Limb (tissue), 2 donors: ENCODE measurements at regions not wholly inside any gene's neighbourhood (a gene's known extent, or its start where the extent isn't known, plus 50 kb on each side); places are given as distances from the start of the nearest gene placed in this dataset.
"Not testable (repeated sequence)": the region's sequence is repeated elsewhere in the genome, so short reads cannot be mapped to it uniquely, and the experiment has no call there.

Experiments
- DNase-seq, 2 donors: peaks; one replicate each; pipeline ENCODE4 v3.0.0-alpha.2; 2016; ENCODE audit errors: extremely low spot score in 2 of 2

- DNase-seq, result no peak
Observed at GRCh38 chr2:47964277-47964676, 58.0 kb upstream of the FBXO11 start.

DNA sequence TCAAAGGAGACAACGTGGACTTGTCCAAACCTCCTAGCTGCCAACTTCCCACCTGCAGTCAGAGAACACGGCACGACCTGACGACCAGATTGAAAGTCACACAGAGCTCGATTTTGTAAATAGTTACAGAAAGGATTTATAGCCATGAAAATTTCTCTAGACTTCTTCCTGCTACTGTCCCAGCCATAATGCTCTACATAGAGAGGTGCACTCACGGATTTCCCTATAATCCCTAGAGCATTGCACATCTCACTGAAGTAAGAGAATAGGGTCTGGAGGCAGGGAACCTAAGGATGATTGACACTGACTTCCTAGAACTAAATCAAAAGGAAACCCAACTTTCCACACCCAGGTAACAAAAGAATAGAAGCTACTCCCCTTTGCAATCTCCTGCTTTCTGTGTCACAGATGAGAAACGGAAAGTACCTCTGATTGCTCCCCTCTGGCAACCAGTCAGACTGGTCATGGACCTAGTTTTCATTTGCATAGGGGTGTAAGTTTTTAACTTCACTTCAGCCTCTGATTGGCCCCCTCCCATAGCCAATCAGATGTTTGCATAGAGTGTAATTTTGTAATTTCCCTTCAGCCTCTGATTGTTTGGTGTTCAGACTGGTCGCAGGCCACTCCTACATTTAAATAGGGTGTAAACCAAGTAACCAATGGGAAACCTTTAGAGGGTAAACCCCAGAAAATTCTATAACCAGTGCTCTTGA lies 58.6 kb upstream of the FBXO11 start:
- DNase-seq, result no peak

DNA sequence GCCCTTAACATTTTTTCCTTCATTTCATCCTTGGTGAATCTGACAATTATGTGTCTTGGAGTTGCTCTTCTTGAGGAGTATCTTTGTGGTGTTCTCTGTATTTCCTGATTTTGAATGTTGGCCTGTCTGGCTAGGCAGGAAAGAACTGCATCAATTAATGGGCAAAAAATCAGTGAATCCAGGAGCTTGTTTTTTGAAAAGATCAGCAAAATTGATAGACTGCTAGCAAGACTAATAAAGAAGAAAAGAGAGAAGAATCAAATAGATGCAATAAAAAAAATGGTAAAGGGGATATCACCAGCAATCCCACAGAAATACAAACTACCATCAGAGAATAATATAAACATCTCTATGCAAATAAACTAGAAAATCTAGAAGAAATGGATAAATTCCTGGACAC lies 70.4 kb upstream of the FBXO11 start:
- DNase-seq, result not testable (repeated sequence)

GRCh38 chr2:47984041-47984440 lies 77.7 kb upstream of the FBXO11 start:
- no peak for DNase-seq

- DNase-seq, result no peak
Observed at GRCh38 chr2:47990503-47990902, 84.2 kb upstream of the FBXO11 start.

DNA sequence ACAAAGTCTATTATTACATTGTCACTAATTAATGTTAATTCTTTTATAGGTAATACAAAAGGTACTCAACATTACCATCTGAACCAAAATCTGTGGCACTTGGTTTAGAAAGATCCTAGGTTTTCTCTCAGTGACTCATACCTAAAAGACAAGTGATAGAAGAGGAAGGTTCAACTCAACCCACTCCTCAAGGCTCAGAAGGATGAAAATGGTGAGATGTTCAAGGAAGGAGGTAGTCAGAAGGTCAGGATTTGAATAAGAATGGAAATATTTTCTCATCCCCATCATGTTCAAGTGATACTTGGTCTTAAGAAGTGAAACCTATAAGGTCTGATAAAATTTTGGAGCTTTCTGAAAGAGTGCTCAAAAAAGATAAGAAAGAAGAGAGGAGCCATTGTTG lies 86.4 kb upstream of the FBXO11 start:
- DNase-seq, result no peak

GRCh38 chr2:47996808-47997207 lies 90.5 kb upstream of the FBXO11 start:
- DNase-seq, result no peak

DNA sequence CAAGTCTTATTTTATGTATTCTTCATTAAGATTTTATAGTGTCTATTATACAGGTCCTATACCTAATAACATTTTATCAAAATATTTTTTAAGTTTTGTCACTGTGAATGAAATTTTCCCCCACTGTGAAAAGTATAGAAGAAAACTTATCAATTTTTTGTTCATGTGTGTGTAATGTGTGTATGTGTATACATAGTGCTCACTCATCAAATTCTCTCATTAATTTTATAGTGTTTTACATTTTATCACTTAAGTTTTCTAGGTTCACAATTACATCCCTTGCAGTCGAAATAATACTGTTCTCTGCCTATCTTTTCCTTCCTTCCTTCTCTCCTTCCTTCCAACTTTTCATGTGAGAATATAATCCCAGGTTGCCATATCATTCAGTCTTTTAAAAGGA lies 93.2 kb upstream of the FBXO11 start:
- no peak for DNase-seq

DNA sequence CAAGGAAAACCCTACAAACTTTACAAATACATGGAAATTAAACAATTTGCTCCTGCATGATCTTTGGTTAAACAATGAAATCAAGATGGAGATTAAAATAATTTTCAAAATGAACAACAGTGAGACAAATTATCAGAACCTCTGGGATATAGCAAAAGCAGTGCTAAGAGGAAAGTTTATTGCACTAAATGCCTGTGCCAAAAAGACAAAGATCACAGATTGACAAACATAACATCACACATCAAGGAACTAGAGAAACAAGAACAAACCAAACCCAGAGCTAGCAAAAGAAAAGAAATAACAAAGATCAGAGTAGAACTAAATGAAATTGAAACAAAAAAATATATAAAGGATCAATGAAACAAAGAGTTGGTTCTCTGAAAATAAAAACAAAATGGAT lies 95.2 kb upstream of the FBXO11 start:
- DNase-seq, result no peak

DNA sequence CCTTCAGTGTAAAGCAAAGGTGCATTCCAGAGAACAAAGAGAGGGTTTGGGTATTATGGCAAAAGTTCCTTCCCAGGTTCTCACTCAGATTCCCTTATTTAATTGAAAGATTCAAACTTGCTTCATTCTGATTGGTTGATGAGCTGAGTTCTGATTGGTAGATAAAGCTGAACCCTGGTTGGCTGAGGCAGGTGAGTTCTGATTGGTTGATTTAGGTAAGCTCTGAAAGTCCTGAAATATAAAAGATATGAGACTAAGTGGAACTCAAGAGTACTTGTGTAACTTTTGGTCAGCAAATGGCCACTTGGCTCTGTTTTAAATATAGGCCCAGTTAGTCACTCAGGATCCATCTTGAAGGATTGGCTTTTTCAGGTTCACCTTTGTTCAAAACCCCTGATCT lies 99.8 kb upstream of the FBXO11 start:
- no peak for DNase-seq

- DNase-seq, result no peak
Observed at GRCh38 chr2:48007699-48008268, 101.5 kb upstream of the FBXO11 start.

- DNase-seq, result no peak
Observed at GRCh38 chr2:48009256-48009655, 103.0 kb upstream of the FBXO11 start.

GRCh38 chr2:48015421-48015820 lies 109.1 kb upstream of the FBXO11 start:
- DNase-seq, result no peak

DNA sequence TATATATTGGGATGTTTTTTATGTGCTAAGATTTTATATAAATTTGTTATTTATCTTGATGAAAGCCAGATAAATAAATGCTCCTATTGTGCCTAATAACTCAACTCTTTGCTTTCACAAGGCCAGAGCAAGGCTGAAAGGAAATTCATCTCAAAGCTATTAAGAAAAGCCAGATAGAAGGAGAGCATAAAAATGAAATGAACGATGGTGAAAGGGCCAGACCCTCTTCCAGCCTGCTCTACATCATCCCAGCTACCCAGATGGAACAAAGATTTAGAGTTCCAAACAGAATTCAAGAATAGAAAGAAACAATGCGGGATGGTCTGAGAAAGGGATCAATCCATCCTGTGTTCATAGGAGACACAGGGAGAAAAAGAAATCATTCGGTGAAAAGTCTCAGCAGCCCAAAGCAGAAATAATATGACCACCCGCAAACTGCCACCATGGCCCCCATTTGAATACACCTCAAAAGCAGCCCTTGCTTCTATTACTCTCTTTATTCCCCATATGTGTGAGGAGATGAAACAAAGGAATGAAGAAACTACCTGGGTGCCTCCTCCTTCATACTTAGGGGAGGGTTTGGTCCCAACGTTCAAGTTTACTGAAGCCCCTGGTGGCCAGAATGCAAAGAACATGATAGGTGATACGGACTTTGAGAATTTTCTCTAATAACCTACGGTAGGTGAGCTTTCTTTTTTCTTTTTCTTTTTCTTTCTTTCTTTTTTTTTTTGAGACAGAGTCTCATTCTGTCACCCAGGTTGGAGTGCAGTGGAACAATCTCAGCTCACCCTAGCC lies 110.1 kb upstream of the FBXO11 start:
- no peak for DNase-seq

- no peak for DNase-seq
Observed at GRCh38 chr2:48017136-48017535, 110.8 kb upstream of the FBXO11 start.

- DNase-seq, result no peak
Observed at GRCh38 chr2:48018480-48018879, 112.2 kb upstream of the FBXO11 start.

DNA sequence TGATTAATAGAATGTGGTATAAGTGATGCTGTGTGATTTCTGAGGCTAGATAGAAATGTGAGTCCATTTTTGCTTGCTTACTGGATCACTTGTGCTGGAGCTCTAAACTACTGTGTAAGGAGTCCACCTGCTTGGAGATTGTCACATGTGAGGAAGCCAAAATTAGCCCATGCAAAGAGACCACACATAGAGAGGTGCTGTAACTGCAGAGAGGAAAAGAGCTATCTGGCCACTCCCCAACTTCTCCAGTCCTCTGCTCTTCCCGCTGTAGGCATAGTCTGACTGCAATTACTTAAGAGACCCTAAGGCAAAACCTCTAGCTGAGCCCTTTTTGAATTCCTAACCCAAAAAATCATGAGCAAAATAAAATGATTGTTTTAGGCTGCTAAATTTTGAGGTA lies 120.6 kb upstream of the FBXO11 start:
- no peak for DNase-seq

DNA sequence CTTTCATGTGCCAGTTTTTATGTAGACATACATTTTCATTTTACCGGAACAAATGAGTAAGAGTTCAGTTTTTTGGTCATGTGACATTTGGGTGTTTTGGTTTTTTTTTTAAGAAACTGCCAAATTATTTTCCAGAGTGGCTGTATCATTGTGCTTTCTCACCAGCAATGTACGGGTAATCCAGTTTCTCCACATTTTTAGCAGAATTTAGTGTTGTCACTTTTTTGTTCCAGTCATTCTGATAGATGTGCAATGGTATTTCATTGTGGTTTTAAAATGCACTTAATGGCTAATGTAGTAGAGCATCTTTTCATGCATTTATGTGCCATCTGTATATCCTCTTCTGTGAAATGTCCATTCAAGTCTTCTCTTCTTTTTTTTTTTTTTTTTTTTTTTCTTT lies 126.5 kb upstream of the FBXO11 start:
- no peak for DNase-seq

DNA sequence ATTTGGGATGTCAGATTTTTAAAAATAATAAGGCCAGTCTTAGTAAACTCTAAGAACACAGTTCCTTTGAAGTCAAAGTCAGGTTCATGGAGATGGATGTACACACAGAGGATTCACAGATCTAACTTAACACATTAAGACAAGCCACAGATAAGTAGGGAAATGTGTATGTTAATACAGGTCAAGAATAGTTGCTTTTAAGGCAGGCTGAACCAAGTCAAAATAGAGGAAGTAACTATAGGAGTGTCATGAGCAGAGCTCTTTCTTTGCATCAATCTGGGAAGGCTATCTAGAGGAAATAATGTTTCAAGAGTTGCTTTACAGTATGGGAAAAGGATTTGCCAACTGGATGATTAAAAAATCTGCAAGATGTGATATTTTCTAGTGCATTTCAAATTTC lies 128.0 kb upstream of the FBXO11 start:
- DNase-seq, result no peak

DNA sequence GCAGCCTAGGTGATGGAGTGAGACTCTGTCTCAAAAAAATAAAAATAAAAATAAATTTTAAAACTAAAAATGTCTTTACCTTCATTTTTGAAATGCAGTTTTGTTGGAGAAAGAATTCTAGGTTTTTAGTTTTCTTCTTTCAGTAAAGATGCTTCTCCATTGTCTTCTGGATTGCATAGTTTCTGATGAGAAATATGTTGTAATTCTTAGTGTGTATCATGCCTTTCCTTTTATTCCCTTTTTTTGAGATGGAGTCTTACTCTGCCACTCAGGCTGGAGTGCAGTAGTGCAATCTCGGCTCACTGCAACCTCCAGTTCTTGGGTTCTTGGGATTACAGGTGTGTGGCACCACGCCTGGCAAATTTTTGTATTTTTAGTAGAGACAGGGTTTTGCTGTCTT lies 130.0 kb upstream of the FBXO11 start:
- no peak for DNase-seq

DNA sequence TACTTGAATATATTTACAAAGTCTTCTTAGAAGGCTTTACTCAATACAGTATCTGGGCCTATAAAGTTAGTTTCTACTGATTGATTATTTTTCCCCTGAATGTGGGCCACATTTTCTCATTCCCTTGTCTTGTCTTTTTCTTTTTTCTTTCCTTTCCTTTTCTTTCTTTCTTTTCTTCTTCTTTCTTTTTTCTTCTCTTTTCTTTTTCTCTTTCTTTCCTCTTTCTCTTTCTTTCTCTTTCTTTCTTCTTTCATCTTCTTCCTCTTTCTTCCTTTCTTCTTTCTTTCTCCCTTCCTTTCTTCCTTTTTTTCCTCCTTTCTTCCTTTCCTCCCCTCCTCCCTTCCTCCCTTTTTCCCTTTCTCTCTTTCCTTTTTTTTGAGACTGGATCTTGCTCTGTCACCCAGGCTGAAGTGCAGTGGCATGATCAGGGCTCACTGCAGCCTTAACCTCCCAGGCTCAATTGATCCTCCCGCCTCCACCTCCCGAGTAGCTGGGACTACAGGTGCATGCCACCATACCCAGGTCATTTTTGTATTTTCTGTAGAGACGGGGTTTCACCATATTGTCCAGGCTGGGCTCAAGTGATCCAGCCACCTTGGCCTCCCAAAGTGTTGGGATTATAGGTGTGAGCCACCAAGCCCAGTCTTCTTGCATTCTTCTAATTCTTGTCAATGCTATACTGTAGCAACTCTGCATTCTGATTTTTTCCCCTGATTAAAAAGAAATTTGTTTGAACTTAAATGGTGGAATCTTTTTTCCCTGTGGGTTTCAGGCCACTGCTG lies 133.1 kb upstream of the FBXO11 start:
- DNase-seq, result no peak

GRCh38 chr2:48043131-48043700 lies 136.9 kb upstream of the FBXO11 start:
- no peak for DNase-seq
